ENCODE measurements at regions not wholly inside any gene's neighbourhood (a gene's known extent, or its start where the extent isn't known, plus 50 kb on each side); places are given as distances from the start of the nearest gene placed in this dataset.

- no peak for DNase-seq
These were observed 129.0 kb upstream of the TNFAIP3 start for GRCh38 chr6:137737836-137738596.

GRCh38 chr6:137738931-137739504, 128.0 kb upstream of the TNFAIP3 start:
- DNase-seq, result no peak

DNA sequence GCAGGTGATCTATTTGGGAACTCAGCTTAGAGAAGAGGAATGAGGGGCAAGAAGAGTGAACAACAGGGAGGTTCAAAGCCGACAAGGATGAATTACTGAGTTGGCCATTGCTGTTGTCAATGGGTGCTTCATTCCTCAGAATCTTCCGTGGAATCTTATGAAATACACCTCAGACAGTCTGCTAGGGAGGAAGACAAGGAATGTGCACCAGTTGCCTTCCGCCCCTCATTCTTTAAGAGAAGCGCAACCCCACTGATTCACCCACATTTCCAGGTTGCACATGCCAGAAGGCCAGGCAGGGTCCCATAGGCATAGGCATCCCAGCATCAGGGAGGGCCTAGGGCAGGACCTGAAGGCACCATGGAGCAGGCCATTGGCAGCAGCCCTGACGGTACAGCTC, 127.5 kb upstream of the TNFAIP3 start:
- no peak for DNase-seq

DNA sequence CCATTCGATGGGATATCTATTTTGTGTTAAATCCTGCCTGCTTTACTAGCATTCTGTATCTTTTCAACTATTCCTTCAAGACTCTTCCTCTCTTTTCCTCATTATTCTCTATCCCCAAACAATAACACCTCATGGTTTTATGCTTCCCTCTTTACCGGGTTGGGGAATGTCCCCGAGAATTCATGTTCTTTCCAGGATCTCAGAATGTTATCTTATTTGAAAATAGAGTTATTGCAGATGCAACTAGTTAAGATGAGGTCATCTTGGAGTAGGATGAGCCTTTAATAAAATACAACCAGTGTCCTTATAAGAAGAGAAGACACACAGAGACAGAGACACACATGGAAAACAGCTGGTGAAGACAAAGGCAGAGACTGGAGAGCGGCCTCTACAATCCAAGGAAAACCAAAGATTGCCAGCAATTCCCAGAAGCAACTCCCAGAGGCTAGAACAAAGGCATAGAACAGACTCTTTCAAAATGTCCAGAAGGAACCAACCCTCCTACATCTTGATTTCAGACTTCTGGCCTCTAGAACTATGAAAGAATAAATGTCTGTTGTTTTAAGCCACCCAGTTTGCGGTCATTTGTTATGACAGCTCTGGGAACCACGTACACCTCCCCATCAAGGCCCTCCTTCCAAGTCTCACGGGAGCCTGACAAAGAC, 126.8 kb upstream of the TNFAIP3 start:
- no peak for DNase-seq

DNA sequence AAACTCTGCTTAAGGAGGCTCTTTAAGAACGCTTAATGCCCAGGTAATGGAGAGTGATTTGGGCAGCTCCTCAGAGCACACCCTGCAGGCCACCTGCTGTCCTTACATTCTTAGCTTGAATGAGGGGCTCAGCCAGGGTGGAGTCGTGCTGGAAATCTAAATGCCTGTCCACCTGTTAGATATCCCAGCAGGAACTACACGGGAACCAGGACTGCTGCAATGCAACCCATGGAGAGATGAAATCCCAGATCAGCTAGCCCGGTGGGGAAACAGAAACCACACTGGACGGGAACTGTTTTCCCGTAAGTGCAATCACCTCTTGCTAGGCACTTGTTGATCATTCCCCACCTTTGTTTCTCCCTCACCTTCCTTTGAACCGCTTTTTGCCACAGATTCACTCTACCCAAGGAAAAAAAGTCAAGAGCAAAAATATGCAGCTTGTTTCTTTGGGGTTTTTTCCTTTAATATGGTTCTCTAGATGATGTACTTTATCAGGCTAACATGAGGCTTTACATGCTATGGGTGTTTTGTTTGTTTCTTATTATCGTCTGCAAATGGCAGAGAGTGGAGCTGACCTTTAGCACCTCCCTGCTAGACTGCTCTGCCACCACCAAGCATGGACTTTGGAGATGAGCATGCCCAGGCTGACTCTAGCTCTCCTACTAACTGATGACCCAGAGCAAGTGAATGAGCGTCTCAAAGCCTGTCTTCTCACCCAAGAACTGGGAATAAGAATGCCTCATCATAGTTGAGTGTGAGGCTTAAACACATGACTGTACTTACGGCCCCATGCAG, 125.9 kb upstream of the TNFAIP3 start:
- no peak for DNase-seq

DNA sequence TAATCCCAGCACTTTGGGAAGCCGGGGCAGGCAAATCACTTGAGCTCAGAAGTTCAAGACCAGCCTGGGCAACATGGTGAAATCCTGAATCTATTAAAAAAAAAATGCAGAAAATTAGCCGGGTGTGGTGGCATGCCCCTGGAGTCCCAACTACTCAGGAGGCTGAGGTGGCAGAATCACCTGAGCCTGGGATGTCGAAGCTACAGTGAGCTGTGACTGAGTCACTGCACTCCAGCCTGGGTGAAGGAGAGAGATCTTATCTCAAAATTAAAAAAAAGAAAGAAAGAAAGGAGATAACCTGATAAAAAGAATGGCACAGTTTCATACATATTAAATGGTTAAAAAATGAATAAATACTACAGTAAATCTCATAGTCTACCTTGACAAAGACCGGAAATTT, 123.6 kb upstream of the TNFAIP3 start:
- no peak for DNase-seq

GRCh38 chr6:137744877-137745276, 122.2 kb upstream of the TNFAIP3 start:
- DNase-seq, result no peak

GRCh38 chr6:137745321-137745720, 121.7 kb upstream of the TNFAIP3 start:
- no peak for DNase-seq

DNA sequence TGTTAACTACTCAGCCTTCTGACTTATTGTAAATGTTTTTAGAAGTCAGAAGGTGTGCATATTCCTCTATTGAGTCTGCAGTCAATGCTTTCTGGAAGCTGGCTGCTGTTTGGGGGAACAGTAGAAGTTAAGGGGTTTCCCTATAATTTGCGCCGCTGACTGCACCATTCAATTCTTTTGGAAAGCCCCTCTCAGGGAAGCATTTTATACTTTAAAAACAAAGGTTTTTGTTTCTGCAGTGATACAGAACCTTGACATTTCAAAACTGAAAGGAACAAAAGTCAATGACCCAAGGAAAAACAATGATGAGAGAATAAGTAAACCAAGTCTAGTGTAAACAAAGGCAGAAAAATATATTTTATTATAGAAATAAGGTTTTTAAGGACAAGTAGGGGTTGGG, 120.8 kb upstream of the TNFAIP3 start:
- DNase-seq, result no peak

DNA sequence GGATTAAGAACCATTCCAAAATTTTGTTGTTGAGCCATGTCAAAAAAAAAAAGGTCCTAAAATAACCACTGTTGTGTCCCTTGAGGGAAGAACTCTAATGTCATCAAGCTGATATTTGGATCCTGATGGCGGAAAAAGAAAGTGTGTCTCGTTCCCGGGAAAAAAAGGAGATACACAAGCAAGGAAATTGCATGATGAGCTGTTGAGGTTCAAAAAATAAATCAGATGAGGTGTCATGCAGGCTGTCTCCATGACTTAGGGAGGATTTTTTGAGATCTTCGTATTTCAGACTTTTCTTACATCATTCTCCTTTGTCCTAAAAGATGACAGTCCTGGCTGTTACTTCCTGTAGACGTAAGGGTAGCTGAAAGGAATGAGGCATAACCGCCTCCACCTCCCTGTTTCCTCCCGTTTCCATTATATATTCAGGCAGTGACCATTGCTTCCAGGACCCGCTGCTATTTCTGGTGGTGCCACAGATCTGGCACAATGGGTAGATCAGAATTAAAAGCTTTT, 117.3 kb upstream of the TNFAIP3 start:
- no peak for DNase-seq

- DNase-seq, result no peak
These were observed 116.8 kb upstream of the TNFAIP3 start for GRCh38 chr6:137750297-137750696.

DNA sequence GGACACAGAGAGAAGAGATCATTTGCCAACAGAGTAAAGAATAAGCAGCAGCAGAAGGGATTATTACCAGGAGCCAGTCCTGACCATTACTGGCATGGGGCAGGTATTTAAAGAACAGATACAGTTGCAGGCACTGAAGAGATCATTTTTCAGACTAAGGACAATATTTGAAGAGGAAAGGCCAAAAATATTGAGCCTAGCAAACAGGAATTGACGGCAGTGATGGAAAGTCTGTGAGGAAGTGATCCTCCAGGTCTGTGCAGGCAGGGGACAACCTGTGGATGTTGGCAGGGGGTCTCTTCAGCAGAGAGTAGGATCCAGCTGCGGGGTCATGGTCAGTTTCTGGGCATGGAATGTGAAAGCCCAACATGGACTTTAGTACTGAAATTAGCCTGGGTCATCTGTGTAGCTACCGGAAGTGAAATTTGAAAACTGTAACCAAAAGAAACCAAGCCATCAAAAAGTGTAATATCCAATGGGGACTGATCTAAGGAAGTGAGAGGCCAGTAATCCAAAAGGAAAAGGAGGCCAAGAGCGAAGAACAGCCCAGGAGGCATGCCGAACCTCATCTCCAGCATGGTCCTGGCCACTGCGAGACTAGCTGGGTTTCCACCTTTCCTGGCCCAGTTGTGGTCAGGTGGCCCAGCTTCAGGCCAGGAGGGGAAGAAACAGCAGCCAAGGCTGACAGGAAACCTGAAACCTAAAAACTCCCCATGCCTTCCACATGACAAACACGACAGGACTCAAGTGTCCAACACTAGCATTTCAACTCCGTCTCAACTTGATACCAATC, 115.1 kb upstream of the TNFAIP3 start:
- DNase-seq, result no peak

GRCh38 chr6:137754366-137754765, 112.7 kb upstream of the TNFAIP3 start:
- no peak for DNase-seq

- no peak for DNase-seq
These were observed 112.2 kb upstream of the TNFAIP3 start for GRCh38 chr6:137754866-137755265.

GRCh38 chr6:137755284-137755683, 111.8 kb upstream of the TNFAIP3 start:
- no peak for DNase-seq

DNA sequence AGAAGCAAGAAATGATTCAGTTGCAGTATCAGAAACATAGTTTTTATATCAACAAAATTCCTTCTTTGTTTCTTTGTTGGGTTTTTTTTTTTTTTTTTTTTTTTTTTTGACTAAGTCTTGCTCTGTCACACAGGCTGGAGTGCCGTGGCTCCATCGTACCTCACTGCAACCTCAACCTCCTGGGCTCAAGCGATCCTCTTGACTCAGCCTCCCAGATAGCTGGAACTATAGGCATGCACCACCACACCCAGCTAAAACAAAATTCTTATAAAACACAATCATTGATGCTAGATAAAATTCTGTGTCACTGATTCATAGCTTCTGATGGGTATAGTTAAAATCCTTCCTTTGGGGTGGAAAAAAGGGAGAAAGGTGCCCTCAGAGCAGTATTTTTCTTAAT, 110.3 kb upstream of the TNFAIP3 start:
- no peak for DNase-seq

GRCh38 chr6:137758661-137759060, 108.4 kb upstream of the TNFAIP3 start:
- no peak for DNase-seq

DNA sequence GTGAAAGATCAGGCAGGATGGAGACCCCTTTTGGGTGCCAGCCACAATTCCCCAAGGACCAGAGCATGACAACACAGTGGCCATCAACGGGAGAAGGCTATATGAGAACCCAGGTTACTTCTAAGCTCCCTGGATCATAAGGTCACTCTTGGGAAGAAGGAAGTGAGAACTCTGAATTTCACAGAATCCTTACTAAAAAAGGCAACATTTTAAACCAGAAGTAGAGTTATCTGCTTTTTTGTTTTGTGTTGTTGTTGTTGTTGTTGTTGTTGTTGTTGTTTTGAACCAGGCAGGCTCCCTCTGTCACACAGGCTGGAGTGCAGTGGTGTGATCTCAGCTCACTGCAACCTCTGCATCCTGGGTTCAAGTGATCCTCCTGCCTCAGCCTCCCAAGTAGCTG, 107.4 kb upstream of the TNFAIP3 start:
- no peak for DNase-seq

- no peak for DNase-seq
These were observed 106.0 kb upstream of the TNFAIP3 start for GRCh38 chr6:137761072-137761471.

GRCh38 chr6:137761487-137761886, 105.6 kb upstream of the TNFAIP3 start:
- no peak for DNase-seq

GRCh38 chr6:137762168-137763090, 104.6 kb upstream of the TNFAIP3 start:
- DNase-seq, result no peak
